SHP77 (cell line): ENCODE measurements at regions not wholly inside any gene's neighbourhood (a gene's known extent, or its start where the extent isn't known, plus 50 kb on each side); places are given as distances from the start of the nearest gene placed in this dataset.

Experiments used
- DNase-seq, 2 experiments: peaks; one replicate each; lab custom pipeline; 2025; lab: John Stamatoyannopoulos, UW

- peak; percentile 75 to 86 for DNase-seq
Measured at GRCh38 chr13:97631158-97631557, 197.2 kb downstream of the RAP2A start.

- no peak for DNase-seq
Measured at GRCh38 chr13:97639236-97639635, 205.3 kb downstream of the RAP2A start.

- DNase-seq: no peak
Measured at GRCh38 chr13:97640268-97640667, 206.3 kb downstream of the RAP2A start.

- no peak for DNase-seq
Measured at GRCh38 chr13:97648171-97648880, 214.4 kb downstream of the RAP2A start.

GRCh38 chr13:97648881-97649224 is 214.9 kb downstream of the RAP2A start:
- DNase-seq: no peak

- no peak for DNase-seq
Measured at GRCh38 chr13:97653443-97654140, 219.6 kb downstream of the RAP2A start.

GRCh38 chr13:97654236-97654635 is 220.3 kb downstream of the RAP2A start:
- DNase-seq: no peak

GRCh38 chr13:97658556-97658955 is 224.6 kb downstream of the RAP2A start:
- DNase-seq: no peak

GRCh38 chr13:97659602-97660001 is 225.6 kb downstream of the RAP2A start:
- DNase-seq: peak; percentile 49 to 55

GRCh38 chr13:97660594-97661260 is 226.8 kb downstream of the RAP2A start:
- DNase-seq: no peak

GRCh38 chr13:97686594-97686993 is 252.6 kb downstream of the RAP2A start:
- DNase-seq: no peak

GRCh38 chr13:97692628-97693027 is 258.7 kb downstream of the RAP2A start:
- DNase-seq: no peak

GRCh38 chr13:97695684-97696083 is 257.8 kb upstream of the IPO5 start:
- DNase-seq: no peak

- DNase-seq: no peak
Measured at GRCh38 chr13:97696921-97697320, 256.6 kb upstream of the IPO5 start.

- DNase-seq: no peak
Measured at GRCh38 chr13:97700306-97700848, 253.1 kb upstream of the IPO5 start.

- no peak for DNase-seq
Measured at GRCh38 chr13:97702614-97703013, 250.9 kb upstream of the IPO5 start.

GRCh38 chr13:97710797-97711196 is 242.7 kb upstream of the IPO5 start:
- DNase-seq: no peak

GRCh38 chr13:97712770-97713169 is 240.7 kb upstream of the IPO5 start:
- no peak for DNase-seq

GRCh38 chr13:97715763-97716162 is 237.7 kb upstream of the IPO5 start:
- no peak for DNase-seq

GRCh38 chr13:97716746-97717145 is 236.7 kb upstream of the IPO5 start:
- DNase-seq: no peak

GRCh38 chr13:97719736-97720135 is 233.7 kb upstream of the IPO5 start:
- DNase-seq: no peak

- no peak for DNase-seq
Measured at GRCh38 chr13:97720896-97721295, 232.6 kb upstream of the IPO5 start.

GRCh38 chr13:97723655-97724054 is 229.8 kb upstream of the IPO5 start:
- no peak for DNase-seq
